HG02884 (cell line): ENCODE measurements at regions not wholly inside any gene's neighbourhood (a gene's known extent, or its start where the extent isn't known, plus 50 kb on each side); places are given as distances from the start of the nearest gene placed in this dataset.
A peak's percentile ranks its signal among the peaks of the same experiment; 100 is the strongest.

ENCODE experiments used
- ATAC-seq: cut with Tn5 transposase; IDR thresholded peaks from one replicate; pipeline ENCODE4 v1.9.1; 2021; ENCODE audit warnings: mild to moderate bottlenecking, moderate library complexity; ENCODE audit not compliant: unreplicated experiment

DNA sequence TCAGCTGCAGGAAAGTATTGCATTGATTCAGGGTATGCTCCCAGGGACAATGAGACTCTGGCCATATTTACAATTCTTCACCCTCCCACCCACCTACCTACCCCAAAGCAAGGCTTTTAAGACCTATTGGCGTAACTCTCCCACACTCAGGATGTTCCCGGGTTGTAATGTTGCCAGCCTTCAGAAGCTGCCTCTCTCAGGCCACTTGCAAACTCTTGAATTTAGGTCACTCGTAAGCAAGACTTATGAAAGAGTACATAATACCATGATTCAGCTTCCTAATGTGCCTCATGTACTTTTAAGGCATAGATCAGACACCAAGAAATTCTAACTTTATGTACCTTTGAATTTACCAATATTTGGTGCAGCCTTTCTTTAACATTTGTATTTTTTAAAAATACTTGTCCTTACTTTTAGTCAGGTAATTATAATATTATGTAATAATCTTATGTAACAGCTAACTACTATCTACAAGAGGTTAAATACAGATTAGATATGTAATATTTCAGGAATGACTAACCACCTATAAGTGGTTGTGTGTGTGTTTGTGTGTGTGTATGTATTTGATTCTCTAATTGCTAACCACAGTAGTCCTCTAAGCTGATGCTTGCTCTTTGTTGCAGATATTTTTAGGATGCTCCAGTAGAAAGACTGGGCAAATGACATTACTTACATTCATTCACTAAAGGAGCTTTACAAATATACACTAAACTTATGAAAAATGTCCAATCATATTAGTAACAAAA, 630.5 kb upstream of the MEF2C start:
- ATAC-seq: no peak

DNA sequence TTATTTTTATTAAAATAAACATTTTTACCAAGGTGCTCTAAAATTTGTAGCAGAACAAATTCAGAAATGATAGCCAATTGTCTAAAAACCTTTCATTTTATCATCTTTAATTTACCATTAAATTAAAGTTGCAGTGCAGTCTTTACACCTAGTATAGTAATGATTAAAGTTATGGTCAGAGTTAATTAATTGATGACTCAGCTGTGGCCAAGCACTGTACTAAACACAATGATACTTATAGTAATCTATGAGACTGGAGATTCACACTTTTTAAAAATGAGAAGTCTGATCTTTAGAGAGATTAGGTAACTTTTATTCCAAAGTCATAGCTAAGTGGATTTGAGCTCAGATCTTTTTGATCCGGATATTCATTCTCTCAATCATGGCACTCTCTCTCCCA, 621.1 kb upstream of the MEF2C start:
- no peak for ATAC-seq

DNA sequence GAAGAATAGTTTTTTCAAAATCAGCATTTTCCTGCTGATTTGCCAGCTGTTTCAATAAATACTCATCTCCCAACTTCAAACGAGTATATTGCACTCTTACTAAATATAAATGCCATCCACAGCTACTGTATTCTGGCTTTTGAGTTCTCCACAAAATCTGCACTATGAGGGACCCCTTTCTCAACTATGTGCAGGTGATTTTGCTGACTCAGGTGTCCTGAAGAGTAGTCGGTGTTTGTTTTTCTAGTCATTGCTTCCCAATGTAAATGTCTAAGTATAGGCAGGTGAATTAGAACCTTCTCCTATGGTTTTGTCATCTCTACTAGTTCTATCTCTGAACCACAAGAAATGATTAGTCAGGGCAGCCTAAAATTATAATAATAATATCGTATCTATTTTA, 616.8 kb upstream of the MEF2C start:
- ATAC-seq: no peak

DNA sequence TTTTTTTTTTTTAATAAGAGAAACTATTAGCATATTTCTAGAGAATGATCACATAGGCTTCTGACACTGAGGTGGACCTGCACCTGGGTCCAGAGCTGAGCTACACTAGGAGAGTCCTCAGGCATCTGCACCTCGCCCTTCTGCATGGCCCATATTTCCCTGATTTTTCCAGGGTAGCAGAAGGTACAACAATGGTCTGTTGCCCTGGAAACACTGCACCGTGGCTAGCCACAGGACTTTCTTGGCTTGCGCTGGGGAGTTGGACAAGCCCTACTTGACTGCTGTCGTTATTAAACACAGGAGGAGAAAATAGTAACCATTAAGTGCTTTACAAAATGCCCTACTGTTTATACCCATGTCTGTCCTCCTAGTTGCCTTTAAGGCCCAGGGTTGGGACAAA, 615.7 kb upstream of the MEF2C start:
- no peak for ATAC-seq

DNA sequence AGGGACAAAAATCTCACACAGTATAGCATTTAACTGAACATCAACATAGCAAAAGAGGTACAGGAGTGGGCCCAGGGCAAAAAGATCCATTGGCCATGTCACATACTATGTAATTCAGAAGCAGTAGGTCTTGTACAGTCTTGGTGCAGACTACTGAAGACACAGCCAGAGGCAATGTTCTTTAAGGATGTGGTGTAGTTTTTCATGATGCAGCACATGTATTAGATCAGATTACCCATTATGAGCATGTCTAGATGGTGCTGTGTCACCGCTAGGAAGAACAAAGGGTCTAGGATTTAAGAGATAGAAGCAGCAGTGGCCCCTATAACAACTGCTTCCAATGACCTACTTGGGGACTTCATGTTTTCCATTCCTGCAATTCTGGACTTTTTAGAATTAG, 610.4 kb upstream of the MEF2C start:
- ATAC-seq: no peak

DNA sequence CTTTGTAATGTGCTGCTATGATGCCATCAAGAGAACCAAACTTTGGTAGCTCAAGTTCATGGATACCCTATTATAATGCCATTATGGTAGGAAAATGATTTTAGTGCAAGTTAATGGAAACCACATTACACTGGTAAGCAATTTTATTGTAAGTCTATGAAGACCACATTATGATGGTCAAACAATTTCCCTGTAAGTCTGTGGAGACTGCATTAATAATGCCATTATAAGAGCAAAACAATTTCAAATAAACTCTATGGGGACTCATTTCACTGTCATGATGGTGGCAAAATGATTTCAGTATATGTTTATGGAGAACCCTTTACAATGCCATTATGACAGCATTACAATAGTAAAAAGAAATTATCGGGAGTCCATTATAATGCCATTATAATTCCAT, 602.0 kb upstream of the MEF2C start:
- no peak for ATAC-seq

DNA sequence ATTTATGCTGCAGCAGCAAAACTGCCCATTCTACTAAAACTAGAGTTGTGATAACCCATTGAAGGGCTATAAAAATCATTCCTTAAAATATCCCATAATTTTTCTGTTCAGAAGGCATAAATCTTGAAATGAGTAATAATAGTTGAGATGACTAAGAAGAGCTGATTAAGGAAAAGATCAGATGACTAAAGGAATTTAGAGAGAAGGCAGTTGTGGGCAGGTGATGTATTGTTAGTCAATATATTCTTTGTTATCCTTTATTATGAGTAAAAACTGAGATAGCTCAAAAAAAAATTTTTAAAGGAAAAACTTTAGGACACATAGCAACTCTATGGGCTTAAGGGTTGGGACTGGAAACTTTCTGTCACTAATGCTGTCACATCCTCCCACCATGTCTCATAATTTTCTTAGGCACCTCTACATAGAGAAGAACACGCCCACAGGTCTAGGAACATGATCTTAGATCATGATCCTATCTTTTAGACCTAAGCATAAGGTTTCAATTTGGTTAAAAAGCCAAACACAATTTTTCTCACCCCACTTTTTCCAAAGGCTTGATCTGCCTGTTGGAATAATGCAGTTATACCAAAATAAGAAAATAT, 597.5 kb upstream of the MEF2C start:
- no peak for ATAC-seq

DNA sequence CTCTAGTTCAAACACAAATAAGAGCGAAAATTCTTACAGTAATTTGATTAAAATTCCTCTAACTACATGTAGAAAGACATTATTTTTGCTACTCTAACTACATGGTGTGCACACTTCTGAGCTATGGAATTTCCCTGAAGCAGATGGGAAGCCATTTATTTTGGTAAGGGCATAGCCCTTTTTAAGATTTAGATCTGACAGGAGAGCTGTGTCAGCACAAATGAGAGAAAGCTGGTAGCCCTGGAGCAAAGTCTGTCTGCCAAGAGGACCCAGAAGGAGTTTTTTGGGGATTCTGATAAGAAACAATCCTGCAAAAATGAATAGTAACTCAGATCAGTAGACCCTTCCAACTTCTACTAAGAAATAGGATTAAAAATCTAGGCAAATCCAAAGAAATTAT, 595.9 kb upstream of the MEF2C start:
- no peak for ATAC-seq

DNA sequence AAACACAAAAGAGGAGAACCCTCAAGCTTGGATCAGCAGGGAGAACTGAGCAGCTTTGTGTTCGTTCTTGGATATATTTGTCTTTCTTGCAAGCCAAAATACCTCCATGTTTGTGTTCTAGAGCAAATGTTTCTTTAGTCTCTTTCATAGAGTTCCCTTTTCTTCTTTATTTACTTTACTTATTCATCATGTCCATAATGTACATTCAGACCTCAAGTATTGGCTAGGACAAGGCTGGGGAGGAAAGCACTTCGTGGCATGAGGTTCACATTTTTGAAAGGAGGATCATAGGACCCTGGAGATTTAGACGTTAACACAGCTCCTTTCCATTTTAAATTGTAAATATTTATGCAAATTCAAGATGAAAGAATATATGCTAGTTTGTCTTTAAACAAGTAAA, 590.2 kb upstream of the MEF2C start:
- ATAC-seq: no peak

DNA sequence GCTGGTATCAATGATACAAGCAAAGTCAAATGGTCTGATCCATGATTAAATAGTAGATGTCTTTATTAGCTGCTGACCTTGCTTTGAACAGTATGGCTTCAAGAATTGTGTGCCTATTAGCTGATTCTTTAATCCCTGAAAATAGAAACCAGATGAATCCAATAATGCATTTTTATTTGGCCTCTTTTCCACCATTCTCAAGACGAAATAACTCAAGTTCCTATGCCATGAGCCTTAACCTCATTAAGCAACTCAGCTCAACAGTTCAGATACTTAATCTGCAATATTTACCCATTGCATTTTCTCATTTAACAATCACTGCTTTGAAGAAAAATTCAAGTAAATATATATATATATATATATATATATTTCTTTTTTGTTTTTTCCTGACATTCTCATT, 588.6 kb upstream of the MEF2C start:
- no peak for ATAC-seq

DNA sequence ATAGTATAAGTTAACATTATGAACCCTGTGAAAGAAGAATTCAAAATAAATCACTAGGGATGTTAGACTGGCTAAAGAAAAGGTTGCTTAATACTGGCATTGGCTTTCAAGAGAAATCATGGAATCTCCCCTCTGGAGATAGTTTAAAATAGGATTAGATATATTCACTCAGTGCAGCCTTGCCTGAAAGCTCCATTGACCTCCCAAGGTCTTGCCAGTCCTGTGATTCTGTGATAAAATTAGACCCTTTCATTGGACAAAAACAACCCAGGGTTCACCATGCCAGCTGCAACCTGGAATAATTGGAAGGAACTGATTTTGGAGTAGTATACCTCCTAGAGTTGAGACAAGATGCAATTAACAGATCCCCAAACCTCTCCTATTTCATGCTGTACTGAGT, 588.1 kb upstream of the MEF2C start:
- no peak for ATAC-seq

DNA sequence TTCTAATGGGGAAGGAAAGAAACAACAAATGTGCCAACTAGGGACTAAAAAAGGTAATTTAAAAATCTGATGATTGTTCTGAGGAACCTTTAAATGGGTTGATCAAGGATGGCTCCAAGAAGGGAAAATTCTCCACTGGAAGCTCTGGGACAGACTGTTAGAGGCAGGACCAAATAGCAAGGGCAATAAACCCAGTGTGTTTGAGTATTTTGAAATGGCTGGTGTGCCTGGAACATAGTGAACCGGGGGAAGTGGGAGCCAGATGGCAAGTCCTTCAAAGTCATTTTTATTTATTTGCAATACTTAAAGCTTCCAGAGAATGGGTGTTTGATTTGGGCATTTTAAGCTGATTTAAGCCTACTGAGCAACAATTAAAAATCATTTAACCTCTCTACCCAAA, 587.7 kb upstream of the MEF2C start:
- no peak for ATAC-seq

DNA sequence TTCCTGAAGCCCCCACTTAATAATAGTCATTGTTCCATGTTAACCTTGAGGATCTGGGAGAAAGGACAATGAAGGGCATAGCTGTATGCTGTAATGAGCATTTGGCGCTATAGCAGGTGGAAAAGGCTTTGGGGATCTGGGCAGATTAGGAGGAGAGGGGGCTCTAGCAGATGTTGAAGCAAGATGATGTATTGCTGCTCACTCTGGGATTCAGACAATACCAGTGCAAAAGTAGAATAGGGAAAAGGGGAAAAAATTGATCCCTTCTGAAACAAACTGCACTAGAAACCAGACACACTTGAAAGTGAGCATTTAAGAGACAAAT, 575.3 kb upstream of the MEF2C start:
- no peak for ATAC-seq

DNA sequence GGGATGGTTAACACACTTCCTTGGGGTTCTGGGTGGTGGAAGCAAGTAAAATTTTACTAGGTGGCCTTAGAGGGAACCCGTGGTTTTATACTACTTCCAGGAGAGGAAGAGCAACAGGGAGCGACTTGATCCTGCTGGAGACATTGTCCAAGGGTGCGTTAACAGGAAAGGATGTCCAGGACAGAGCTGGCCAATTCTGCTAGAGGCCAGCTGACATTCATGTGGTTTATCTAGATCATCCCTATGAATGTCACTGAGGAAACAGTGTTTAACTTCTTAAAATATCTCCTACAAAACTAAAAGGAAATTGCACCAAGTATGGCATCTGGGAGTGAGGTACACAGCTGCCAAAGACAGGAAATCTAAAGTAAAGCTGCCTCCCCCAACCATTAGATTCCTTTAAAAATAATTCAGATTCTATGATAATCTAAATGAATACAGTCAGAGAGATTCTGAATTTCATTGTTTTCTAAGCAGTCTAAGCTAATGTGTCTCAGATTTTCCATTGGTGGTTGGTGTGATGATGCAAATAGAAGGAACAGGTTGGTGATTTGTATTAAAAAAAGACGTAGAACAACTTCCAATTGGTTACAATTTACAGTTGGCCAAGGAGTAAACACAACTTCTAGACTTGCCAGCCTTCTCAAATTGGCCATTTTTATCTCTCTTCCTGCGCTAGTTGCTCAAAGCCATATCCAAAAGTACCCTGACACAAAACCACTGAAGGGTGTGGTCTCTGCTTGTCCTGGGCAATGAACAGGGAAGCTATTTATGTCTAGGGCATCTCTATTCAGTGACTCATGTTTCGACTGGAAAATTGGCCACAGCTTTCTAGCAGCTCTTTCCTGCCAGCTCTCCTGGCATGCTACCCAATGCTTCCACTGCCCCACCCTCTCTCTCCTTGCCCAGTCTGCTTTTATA, 574.7 kb upstream of the MEF2C start:
- no peak for ATAC-seq

DNA sequence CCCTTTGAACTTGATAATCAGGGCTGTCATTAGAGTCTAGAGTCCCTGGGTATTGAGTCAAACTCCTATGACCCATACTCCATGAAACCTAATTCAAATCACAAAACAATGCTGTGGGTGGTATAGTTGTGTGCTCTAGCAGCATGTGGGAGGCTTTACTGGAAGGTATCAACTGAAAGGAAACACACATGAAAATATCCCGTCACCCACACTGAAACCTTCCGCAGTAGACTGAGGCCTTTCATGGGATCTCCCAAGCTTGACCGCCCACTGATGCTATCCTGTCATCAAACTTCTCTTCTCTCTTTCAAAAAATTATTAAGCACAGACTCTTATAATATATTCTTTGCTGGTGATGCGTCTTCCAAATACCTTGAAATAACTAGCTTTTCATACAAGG, 569.1 kb upstream of the MEF2C start:
- ATAC-seq: no peak

DNA sequence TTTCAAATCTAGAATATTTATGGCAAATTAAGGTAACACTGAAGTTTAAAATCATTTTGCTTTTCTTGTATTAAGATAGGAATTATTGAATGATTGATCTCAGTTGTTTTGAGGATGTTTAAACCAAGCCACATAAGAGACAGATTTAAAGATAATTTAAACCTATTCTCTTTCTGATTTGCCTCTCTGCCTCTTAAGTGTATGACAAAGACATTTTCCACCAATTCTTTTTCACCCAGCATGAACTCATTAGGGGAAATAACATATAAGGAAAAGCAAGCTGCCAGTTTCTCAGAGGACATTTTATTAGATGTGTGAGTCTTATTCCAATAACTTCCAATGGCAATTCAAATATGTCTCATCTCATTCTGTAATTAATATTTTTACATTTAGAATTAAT, 568.3 kb upstream of the MEF2C start:
- no peak for ATAC-seq

DNA sequence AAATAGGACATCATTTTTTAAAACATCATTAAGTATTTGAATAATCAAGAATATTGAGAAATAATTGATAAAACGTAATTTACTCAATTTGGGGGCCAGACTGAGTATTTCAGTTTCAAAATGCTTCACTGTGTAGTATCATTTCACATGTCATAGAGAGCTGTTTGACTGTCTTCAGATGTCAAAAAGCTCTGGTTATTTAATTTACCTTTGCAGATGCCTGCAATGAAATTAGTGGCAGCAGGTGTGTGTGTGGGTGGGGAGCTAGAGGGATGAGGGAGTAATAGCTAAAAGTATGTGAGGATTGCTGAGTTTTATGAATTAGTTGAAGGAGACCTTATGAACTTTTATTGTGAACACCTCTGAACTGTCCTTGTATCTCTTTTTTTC, 567.2 kb upstream of the MEF2C start:
- ATAC-seq: peak; percentile 62

DNA sequence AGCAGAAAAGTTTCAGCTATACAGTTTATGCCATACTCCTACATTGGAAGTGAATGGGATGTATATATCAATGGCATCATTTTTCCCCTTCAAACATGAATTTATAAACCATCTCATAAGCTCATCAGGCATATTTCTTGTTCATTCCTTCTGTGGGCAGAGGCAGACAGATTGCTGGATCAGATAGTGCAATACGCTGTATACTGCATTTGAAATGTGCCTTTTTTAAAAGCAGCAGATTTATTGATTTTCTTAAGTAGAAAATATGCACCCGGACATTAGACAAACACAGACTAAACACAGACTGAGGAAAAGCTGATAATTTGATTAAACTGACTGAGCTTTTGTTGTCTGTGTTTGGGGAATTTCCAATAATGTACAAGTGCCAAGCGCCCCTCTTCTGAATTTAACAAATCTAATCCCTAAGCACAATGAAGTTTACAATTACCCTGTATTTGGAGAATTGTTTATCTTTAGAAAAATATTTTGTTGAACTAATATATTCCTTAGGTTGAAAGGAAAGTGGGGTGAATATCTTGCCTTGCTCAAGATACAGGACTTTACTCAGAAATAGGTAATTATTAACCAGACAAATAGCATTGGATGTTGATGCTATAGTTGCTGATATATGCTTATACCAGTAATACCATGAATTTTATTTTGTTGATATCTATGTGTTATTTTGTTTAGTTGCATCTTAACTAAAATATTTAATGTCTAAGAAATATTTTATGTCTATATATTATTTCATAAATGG, 566.6 kb upstream of the MEF2C start:
- ATAC-seq: no peak

DNA sequence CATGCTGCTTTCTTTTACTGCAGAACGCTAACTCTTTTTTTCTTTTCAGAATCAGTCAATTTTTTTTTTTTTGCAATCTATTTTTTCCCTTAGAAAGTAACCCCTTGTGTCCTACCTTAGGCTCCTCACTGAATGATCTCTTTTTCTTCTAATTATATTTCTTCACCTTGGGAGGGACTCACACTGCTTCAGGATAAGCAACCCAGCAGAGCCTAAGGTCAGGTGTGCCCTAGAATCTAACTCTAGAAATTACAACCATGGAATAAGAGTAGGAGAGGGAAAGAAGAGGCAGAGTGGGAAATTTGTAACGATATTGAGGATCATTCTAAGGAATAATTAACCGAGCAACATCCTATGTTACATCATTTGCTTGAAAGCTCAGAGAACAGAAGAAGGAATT, 564.0 kb upstream of the MEF2C start:
- no peak for ATAC-seq

DNA sequence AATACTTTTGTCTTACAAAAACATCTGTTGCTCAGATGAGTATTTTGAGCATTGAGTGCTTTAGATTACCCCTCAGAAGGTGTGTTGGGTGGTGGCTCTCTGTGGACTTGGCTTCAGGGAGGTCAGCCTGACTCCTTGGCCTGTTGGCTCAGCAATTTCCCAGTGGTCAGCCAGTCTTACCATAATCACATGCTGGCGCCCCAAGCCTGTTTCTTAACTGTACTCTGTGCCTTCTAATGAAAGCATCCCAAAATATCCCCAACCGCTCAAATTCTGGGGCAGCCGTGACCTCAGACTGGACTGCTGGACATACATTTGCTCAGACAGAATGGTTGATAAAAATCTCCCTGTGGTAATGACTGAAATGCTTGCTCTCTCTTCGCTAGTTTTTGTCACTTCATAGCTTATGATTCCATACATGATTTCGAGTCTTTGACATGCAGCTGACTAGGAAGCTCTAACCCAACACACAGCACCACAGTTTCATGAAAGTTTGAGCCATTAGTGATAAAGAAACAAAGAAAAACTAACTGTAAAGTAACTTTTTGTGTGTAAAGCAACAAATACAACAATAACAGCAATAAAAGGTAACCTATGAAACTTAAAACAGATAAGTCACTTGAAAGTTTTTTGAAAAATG, 562.2 kb upstream of the MEF2C start:
- no peak for ATAC-seq

DNA sequence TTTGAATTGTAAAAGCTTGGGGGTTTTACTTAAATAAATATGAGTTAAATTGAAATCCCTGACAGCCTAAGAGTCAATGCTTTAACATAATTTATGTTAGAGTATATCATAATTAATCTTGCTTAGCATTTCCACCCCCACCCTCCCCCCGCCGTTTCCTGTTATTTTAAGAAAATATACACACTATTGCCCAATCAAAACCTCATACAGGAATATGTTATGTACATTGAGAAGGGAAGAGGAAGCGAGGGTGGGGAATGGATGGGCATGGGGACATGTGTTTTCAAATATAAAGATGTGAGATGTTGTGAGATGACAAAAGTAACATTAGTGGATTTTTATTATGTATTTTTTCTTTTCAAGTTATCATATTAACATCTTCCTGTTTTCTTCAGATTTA, 561.1 kb upstream of the MEF2C start:
- ATAC-seq: no peak
